ENCODE measurements at regions not wholly inside any gene's neighbourhood (a gene's known extent, or its start where the extent isn't known, plus 50 kb on each side); places are given as distances from the start of the nearest gene placed in this dataset.
"Not testable (repeated sequence)": the region's sequence is repeated elsewhere in the genome, so short reads cannot be mapped to it uniquely, and the experiment has no call there.

GRCh38 chr12:23063206-23063605 lies 438.2 kb downstream of the ETNK1 start:
- no peak for DNase-seq (ENCODE audit: low read depth)

DNA sequence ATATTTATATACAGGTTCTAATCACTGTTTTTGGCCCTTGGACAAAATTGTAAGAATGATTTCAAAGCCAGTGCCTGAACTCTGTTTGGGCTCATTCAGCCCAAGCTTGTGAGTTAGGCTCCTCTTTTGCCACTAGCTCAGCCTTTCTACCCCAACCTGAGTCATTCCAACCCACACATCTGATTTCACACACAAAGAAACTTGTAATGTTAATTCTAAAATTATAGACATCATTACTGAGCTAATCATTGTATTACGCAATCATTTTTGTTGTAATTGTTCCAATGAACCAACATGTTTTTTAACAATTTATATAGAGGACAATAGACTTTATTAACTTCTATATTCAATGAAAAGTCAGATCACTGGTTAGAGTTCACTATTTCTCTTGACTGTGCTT lies 441.1 kb downstream of the ETNK1 start:
- no peak for DNase-seq (ENCODE audit: low read depth)

DNA sequence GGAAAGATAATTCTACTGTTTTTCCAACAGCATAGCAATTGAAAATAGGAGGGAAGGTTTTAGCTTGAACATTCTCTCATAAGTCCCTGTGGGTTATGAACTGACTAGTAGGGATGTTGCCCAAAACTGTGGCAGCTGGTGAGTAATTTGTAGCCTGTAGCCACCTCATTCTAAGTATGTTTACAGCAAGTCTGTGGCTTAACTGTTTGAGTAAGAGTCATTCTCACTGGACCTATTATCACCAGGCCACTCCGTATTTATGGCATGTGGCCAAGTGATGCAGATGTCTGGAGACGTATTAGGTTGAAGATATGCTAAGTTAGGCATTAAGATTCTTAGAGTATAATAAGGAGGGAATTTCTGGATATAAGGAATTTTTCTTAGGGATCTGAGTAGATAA lies 458.3 kb downstream of the ETNK1 start:
- DNase-seq (ENCODE audit: low read depth): peak; percentile 2

DNA sequence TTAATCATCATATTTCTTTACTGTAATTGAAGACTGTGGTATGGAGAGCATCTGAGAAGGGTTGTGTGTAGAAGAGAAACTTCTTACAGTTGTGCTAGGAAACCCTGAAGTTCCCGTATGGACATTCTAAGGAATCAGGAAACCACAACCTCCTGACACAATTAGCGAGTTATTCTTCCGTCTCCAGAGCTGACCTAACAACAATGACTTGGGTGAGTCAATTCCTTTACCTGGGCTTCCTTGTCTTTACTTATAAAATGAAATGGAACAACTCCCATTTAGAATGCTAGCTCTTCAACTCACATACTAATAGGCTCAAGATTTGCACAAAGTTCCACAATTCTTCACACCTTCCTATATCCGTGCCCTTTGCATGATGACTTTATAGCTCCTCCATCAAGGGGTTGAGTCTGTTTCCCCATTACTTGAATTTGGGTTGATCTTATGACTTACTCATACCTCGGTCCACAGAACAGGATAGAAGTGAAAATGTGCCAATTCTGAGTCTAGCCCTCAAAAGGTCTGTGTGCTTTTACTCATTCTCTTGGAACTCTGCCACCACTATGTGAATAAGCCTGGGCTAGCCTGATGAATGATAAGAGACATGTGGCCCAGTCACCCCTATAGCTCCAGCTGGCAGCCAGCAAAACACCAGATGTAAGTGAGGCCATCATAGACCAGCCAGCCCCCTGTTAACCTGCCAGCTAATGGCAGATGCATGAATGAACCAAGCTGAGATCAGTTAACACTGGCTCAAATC lies 459.4 kb downstream of the ETNK1 start:
- DNase-seq (ENCODE audit: low read depth): peak; percentile 9

- no peak for DNase-seq (ENCODE audit: low read depth)
These were observed 463.6 kb downstream of the ETNK1 start for GRCh38 chr12:23088594-23088993.

- no peak for DNase-seq (ENCODE audit: low read depth)
These were observed 468.5 kb downstream of the ETNK1 start for GRCh38 chr12:23093488-23093887.

DNA sequence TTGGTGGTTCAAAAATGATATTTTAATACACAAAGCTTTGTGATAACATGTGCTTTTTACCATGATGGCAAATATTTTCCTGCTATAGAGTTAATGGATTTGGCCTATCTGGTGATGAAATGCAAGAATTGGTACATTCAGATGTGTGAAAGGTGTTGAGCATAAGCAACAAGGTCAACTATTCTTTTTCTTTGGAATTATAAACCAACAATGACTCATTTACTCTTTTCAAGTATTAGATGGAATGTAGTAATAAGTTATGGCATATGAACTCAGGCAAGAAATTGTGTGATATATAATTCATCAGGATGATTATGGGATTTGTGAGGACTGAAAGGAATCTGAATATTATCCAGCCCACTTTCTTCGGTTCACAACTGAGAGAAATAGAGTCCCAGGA lies 471.4 kb downstream of the ETNK1 start:
- no peak for DNase-seq (ENCODE audit: low read depth)

DNA sequence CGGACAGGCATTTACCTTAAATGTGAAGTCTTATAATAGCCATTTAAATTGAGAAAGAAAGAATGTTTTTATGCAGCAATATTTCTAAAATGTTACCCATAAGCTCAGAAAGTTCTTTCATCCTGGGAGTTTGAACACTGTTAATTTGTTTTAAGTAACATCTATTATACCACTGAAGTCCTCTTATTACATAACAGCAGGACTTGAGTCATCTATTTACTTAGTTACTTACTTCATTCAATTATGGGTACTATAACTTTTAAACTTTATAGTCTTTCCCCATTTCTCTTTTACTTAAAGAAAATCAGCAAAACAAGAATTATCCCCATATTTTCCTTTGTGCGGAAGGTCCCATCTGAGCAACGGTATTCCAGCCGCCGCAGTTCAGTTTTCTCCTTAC lies 473.1 kb downstream of the ETNK1 start:
- no peak for DNase-seq (ENCODE audit: low read depth)

DNA sequence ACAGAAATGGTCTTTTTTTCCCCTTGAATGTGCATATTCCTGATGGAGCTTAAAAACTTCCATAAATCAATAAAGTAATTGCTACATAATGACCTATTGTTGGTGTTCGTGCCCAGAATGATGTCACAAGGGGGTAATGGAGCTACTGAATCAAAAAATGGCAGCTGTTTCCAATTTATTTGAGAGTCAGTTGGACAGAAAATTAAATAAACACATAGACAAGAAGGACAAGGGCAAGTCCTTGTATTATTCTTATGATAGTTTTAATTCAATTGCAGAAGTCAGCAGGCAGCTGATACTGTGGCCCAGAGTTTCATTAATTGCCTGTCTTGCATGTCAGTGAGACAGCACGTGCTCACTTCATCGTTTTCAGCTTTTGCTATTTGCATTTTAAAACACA lies 473.5 kb downstream of the ETNK1 start:
- no peak for DNase-seq (ENCODE audit: low read depth)

DNA sequence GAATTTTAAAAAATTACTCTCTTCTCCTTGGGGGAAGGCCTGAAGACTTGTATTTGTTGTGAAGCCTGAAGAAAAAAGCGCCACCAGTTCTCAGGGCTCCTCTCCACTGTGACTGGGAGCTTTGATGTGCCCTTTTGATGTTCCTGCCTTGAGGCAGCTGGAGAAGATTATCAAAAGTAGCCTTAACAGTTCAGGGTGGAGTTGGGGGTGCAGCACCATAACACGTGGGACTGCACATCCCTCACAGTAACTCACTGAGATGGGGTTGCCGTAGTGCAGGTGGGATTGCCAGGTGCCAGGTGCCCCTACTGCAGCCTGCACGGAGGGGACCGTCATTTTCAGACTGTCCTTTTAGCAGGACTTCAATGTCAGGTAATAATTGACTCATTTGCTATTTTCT lies 474.1 kb downstream of the ETNK1 start:
- no peak for DNase-seq (ENCODE audit: low read depth)

DNA sequence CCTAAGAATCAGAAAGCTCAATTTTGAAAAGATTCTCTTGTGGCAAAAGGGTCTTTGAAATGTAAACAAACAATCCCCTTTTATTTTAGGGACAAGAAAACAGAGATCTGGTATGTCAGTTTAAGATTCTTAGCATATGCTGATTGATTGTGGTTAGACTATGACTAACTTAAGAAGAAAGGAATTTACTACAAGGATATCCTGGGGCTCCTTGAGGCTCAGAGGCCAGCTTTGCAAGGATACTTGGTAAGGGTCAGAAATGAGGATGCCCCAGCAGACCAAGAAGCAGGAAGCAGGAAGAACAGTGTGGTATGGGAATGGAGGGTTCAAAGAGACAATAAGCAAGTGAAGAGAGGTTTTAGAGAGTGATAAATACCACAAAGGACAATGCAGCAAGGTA lies 474.6 kb downstream of the ETNK1 start:
- no peak for DNase-seq (ENCODE audit: low read depth)

GRCh38 chr12:23108957-23109356 lies 484.0 kb downstream of the ETNK1 start:
- DNase-seq (ENCODE audit: low read depth): no peak

DNA sequence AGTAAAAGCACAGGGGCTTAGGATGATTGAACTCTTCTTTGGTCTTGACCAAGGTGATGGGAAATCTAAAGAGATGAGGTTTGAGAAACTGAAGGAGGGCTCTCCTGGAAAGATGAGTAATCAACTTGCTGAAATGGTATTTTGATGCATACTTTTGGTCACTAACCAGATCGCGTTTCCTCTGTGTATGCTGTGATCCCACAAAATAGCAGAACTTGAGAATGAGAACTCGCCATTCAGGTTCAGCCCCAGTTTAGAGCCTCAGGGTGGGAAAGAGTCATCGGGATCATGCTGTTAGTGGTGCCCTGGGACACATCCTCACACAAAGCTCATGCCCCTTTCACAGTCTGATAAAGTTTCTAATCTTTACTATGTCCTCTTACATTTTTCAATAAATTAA lies 488.8 kb downstream of the ETNK1 start:
- no peak for DNase-seq (ENCODE audit: low read depth)

DNA sequence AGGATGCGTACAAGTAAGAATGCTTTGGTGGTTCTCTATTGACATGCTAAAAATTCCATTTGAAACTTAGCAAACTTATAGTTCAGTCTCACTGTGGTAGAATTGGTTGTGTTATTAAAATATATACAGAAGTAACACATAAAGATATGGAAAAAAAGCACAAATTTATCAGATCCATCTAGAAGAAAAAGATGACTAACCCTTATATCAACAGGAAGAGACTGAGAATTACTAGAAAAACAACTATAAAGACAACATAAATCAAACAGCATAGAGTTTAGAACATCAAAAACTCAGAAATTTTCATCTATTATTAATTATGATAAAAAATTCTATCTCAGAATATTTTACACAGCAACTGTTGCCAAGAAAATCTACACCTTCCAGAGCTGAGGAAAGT lies 491.0 kb downstream of the ETNK1 start:
- no peak for DNase-seq (ENCODE audit: low read depth)

- no peak for DNase-seq (ENCODE audit: low read depth)
These were observed 501.8 kb downstream of the ETNK1 start for GRCh38 chr12:23126794-23127193.

DNA sequence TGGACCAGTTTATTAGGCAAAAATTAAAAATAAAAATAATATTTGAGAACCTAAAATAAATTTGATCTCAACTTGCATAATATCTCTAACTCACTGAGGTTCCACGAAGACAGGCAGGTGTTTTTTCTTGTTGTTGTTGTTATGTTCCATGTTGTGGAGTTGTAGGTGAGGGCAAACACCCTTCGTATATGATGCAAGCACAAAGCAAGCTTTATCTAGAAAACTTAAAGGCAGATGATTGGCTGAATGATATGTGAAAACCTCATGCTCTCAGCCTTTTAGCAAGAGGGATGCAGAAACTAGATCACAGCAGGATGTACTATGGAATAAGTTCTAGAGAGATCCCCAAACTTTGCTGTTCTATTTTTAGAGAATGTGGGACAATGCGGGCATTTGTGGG lies 502.7 kb downstream of the ETNK1 start:
- no peak for DNase-seq (ENCODE audit: low read depth)

GRCh38 chr12:23128462-23128861 lies 503.5 kb downstream of the ETNK1 start:
- no peak for DNase-seq (ENCODE audit: low read depth)

DNA sequence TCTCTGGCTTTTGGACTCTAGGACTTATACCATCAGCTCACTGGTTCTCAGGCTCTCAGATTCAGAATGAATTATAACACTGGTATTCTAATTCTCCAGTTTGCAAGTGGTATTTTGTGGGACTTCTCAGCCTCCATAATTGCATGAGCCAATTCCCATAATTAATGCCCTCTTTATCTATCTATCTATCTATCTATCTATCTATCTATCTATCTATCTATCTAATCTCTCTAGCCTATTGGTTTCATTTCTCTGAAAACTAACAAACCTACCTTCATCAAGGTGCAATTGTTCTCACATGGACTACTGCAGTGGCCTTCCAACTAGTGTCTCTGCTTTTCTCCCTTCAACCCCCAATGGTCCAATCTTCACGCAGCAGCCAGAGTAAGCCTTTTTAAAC lies 507.4 kb downstream of the ETNK1 start:
- DNase-seq (ENCODE audit: low read depth): no peak

DNA sequence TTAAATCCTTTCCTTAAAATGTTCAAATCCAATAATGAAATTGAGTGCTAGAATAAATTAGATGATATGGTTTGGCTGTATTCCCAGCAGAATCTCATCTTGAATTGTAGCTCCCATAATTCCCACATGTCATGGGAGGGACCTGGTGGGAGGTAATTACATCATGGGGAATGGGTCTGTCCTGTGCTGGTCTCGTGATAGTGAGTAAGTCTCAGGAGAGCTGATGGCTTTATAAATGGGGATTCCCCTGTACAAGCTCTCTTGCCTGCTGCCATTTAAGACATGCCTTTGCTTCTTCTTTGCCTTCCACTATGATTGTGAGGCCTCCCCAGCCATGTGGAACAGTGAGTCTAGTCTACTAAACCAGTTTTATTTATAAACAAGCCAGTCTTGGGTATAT lies 508.5 kb downstream of the ETNK1 start:
- no peak for DNase-seq (ENCODE audit: low read depth)

DNA sequence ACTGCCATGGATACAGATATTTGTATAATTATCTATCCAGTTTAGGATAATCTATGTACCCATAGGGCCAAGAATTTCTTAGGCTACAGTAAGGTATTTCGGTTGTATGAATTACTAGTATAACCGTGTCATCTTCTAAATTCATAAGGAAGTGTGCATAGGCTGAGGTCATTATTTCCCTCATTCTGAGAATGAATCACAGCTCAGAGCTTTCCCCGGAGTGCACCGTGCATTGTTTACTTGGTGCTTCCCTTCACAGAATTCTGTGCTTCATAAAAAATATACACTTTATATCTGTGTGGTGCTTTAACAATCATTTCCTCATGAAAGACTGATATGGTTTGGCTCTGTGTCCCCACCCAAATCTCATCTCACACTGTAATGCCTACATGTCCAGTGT lies 514.1 kb downstream of the ETNK1 start:
- no peak for DNase-seq (ENCODE audit: low read depth)

DNA sequence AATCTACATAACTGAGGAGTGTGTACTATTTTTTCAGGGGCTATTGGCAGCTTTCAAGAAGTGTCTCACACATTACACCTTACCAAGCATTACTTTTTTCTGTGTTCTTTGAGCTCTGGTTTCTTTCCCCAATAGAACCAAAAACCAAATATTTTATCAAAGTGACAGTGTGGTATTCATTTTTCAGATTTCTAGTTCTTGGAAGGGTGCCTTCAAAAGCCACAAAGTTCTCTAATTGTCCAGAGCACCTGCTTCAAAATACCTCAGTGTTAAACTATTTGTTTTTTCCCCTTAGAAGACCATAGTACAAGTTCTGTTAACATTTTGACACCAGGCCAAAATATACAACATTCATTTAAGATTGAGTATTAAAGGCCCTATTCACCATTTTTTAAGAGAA lies 515.7 kb downstream of the ETNK1 start:
- peak; percentile 0 for DNase-seq (ENCODE audit: low read depth)

GRCh38 chr12:23141335-23141734 lies 516.4 kb downstream of the ETNK1 start:
- DNase-seq (ENCODE audit: low read depth): no peak

GRCh38 chr12:23146070-23146469 lies 521.1 kb downstream of the ETNK1 start:
- DNase-seq (ENCODE audit: low read depth): not testable (repeated sequence)

GRCh38 chr12:23168459-23168858 lies 543.5 kb downstream of the ETNK1 start:
- no peak for DNase-seq (ENCODE audit: low read depth)

All from myocyte (in vitro differentiated cells).